ENCODE measurements at regions not wholly inside any gene's neighbourhood (a gene's known extent, or its start where the extent isn't known, plus 50 kb on each side); places are given as distances from the start of the nearest gene placed in this dataset.
"Not testable (repeated sequence)": the region's sequence is repeated elsewhere in the genome, so short reads cannot be mapped to it uniquely, and the experiment has no call there.

- H3K4me3 ChIP-seq (ENCODE audit: low read depth, low read length); in situ Hi-C loops (cut with HindIII; ENCODE audit: low sequenced_read_pairs); DNase-seq (ENCODE audit: low read depth, low spot score): not testable (repeated sequence)
These were observed 853.1 kb downstream of the TTLL7 start for GRCh38 chr1:83145820-83146219.

- in situ Hi-C loops (cut with HindIII; ENCODE audit: low sequenced_read_pairs); DNase-seq (ENCODE audit: low read depth, low spot score); H3K4me3 ChIP-seq (ENCODE audit: low read depth, low read length): not testable (repeated sequence)
These were observed 856.1 kb downstream of the TTLL7 start for GRCh38 chr1:83142802-83143201.

GRCh38 chr1:83135524-83136157 lies 863.3 kb downstream of the TTLL7 start:
- H3K4me3 ChIP-seq (ENCODE audit: low read depth, low read length); in situ Hi-C loops (cut with HindIII; ENCODE audit: low sequenced_read_pairs); DNase-seq (ENCODE audit: low read depth, low spot score): not testable (repeated sequence)

- DNase-seq (ENCODE audit: low read depth, low spot score); H3K4me3 ChIP-seq (ENCODE audit: low read depth, low read length); in situ Hi-C loops (cut with HindIII; ENCODE audit: low sequenced_read_pairs): not testable (repeated sequence)
These were observed 864.5 kb downstream of the TTLL7 start for GRCh38 chr1:83134322-83135014.

GRCh38 chr1:83131692-83131955 lies 867.3 kb downstream of the TTLL7 start:
- no peak overlapping the region for H3K4me3 ChIP-seq (ENCODE audit: low read depth, low read length)
- TF ChIP-seq CTCF (IDR thresholded peaks at IDR 0.05; ENCODE audit: low read depth, low read length), result no peak
- in situ Hi-C loops (cut with HindIII; ENCODE audit: low sequenced_read_pairs), result no loop called here
- DNase-seq (ENCODE audit: low read depth, low spot score), result no peak

- DNase-seq (ENCODE audit: low read depth, low spot score), result no peak
These were observed 867.8 kb downstream of the TTLL7 start for GRCh38 chr1:83130886-83131691.

GRCh38 chr1:83129107-83129506 lies 869.8 kb downstream of the TTLL7 start:
- DNase-seq (ENCODE audit: low read depth, low spot score), result no peak
- H3K4me3 ChIP-seq (ENCODE audit: low read depth, low read length), result no peak overlapping the region
- in situ Hi-C loops (cut with HindIII; ENCODE audit: low sequenced_read_pairs), result no loop called here
- TF ChIP-seq CTCF (IDR thresholded peaks at IDR 0.05; ENCODE audit: low read depth, low read length), result no peak

More at GRCh38 chr1:83130886-83131691, 867.8 kb downstream of the TTLL7 start:
- H3K4me3 ChIP-seq (ENCODE audit: low read depth, low read length), result no peak overlapping the region
- in situ Hi-C loops (cut with HindIII; ENCODE audit: low sequenced_read_pairs), result no loop called here
- TF ChIP-seq CTCF (IDR thresholded peaks at IDR 0.05; ENCODE audit: low read depth, low read length), result no peak

GRCh38 chr1:83125456-83125855 lies 873.5 kb downstream of the TTLL7 start:
- no peak overlapping the region for H3K4me3 ChIP-seq (ENCODE audit: low read depth, low read length)
- TF ChIP-seq CTCF (IDR thresholded peaks at IDR 0.05; ENCODE audit: low read depth, low read length), result no peak
- no peak for DNase-seq (ENCODE audit: low read depth, low spot score)
- in situ Hi-C loops (cut with HindIII; ENCODE audit: low sequenced_read_pairs), result no loop called here

Data from astrocyte of the spinal cord (primary cell).